ENCODE measurements at regions not wholly inside any gene's neighbourhood (a gene's known extent, or its start where the extent isn't known, plus 50 kb on each side); places are given as distances from the start of the nearest gene placed in this dataset.
A peak's percentile ranks its signal among the peaks of the same experiment; 100 is the strongest.
"Not testable (repeated sequence)": the region's sequence is repeated elsewhere in the genome, so short reads cannot be mapped to it uniquely, and the experiment has no call there.

- TF ChIP-seq RBBP5 (IDR thresholded peaks at IDR 0.05; ENCODE audit: borderline replicate concordance, insufficient read depth, low read length, poor library complexity, severe bottlenecking) (peak; percentile 33), ZBTB9 (CRISPR knock-in tag; IDR thresholded peaks at IDR 0.05) (peak; percentile 90), RREB1 (CRISPR knock-in tag; IDR thresholded peaks at IDR 0.05) (0 out of 2 replicates have a peak, but pooled peaks have one; percentile 61), SPI1 (IDR thresholded peaks at IDR 0.05; ENCODE audit: borderline replicate concordance, low read depth, low read length) (peak; percentile 81), BRD9 (IDR thresholded peaks at IDR 0.05; ENCODE audit: low read depth, partially characterized antibody) (peak; percentile 71), CEBPG (tag; conservative IDR thresholded peaks at IDR 0.05 in 1 of 2, IDR thresholded peaks at IDR 0.05 in 1 of 2) (peak in 1 of 2 experiments; percentile 51; a peak in 2 of 4 replicates), NFIC (IDR thresholded peaks at IDR 0.05) (peak; percentile 91), NR2C1 (tag; IDR thresholded peaks at IDR 0.05) (peak; percentile 78), CC2D1A (IDR thresholded peaks at IDR 0.05) (peak; percentile 77; the same call in 1 of the 2 replicates), ZNF311 (CRISPR knock-in tag; IDR thresholded peaks at IDR 0.05) (0 out of 2 replicates have a peak, but pooled peaks have one; percentile 40), LEF1 (IDR thresholded peaks at IDR 0.05) (peak; percentile 53; the same call in 1 of the 2 replicates), ETV1 (tag; conservative IDR thresholded peaks at IDR 0.05; ENCODE audit: low read depth) (peak; percentile 81), CTBP1 (IDR thresholded peaks at IDR 0.05; ENCODE audit: borderline replicate concordance) (peak; percentile 87), ZEB2 (IDR thresholded peaks at IDR 0.05) (peak; percentile 73), ARID1B (IDR thresholded peaks at IDR 0.05) (peak; percentile 95), DPF2 (IDR thresholded peaks at IDR 0.05) (peak; percentile 88), RNF2 (IDR thresholded peaks at IDR 0.05) (peak; percentile 65; the same call in 1 of the 2 replicates), ZNF395 (CRISPR knock-in tag; IDR thresholded peaks at IDR 0.05) (peak; percentile 72)
- not testable (repeated sequence) for TF ChIP-seq CEBPG (CRISPR knock-in tag; IDR thresholded peaks at IDR 0.05); NR2C1 (IDR thresholded peaks at IDR 0.05)
- TF ChIP-seq, protein P1, sequence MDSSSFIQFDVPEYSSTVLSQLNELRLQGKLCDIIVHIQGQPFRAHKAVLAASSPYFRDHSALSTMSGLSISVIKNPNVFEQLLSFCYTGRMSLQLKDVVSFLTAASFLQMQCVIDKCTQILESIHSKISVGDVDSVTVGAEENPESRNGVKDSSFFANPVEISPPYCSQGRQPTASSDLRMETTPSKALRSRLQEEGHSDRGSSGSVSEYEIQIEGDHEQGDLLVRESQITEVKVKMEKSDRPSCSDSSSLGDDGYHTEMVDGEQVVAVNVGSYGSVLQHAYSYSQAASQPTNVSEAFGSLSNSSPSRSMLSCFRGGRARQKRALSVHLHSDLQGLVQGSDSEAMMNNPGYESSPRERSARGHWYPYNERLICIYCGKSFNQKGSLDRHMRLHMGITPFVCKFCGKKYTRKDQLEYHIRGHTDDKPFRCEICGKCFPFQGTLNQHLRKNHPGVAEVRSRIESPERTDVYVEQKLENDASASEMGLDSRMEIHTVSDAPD (CRISPR knock-in tag; IDR thresholded peaks at IDR 0.05), result 0 out of 2 replicates have a peak, but pooled peaks have one; percentile 25
These were observed 62.6 kb upstream of the METTL9 start (continued) for GRCh38 chr16:21536740-21537139.
